K562 (cell line): ENCODE measurements at regions not wholly inside any gene's neighbourhood (a gene's known extent, or its start where the extent isn't known, plus 50 kb on each side); places are given as distances from the start of the nearest gene placed in this dataset.

Experiments used
- ATAC-seq: fragments of 200-7000 bp; cut with Tn5 transposase; 3 replicates; pipeline ENCODE4 v1.9.1; 2020; ENCODE audit warnings: moderate library complexity
- BruUV-seq: library from RNA; stranded (reverse); fragments of 400-500 nt; replicated peaks from 2 replicates; lab custom pipeline; 2021; lab: Mats Ljungman, UMichigan
- CTCF ChIA-PET: fragments of 300-600 bp; formaldehyde crosslinking; extraction: SDS; loops from one replicate; lab custom pipeline; 2021; ENCODE audit warnings: low intra/inter-chr PET ratio; lab: Yijun Ruan, JAX
- POLR2A ChIA-PET: fragments of 300-600, 350-650 bp; sonication (Branson Sonifier 250); formaldehyde crosslinking; extraction: SDS; loops from one replicate; lab custom pipeline; 2021; ENCODE audit warnings: antibody characterized with exemption, inconsistent platforms; lab: Yijun Ruan, JAX
- DNase-seq, 4 experiments: peaks; one replicate each; pipeline versions ENCODE4 v3.0.0 to v3.0.0-alpha.2; 2011 to 2018; ENCODE audit warnings: low spot score in 3 of 4, mixed read lengths in 3 of 4; ENCODE audit errors: extremely low read depth in 1 of 4
- FAIRE-seq: peaks from 2 replicates; lab custom pipeline; 2011; peaks lifted over from hg19 to GRCh38; lab: Jason Lieb, UNC
- H2AFZ ChIP-seq: 2 replicates; pipeline ENCODE4 v1.6.0; 2011; ENCODE audit warnings: low read depth, low read length, control low read depth, inconsistent platforms
- H3K27ac ChIP-seq: fragments of 200-600 bp; 3 replicates; pipeline ENCODE4 v1.8.0; 2011; ENCODE audit warnings: low read depth, mild to moderate bottlenecking, control low read depth, inconsistent platforms, low read length, moderate library complexity, mixed read lengths; ENCODE audit errors: extremely low read depth
- H3K27me3 ChIP-seq, 2 experiments: fragments of 300-600 bp in 1 of 2; 2 replicates in 1 of 2; 3 replicates in 1 of 2; pipeline versions ENCODE4 v1.6.0 to v1.8.0; 2011; ENCODE audit warnings: inconsistent platforms in 2 of 2, low read length in 2 of 2, mild to moderate bottlenecking in 1 of 2, mixed read lengths in 1 of 2, moderate library complexity in 1 of 2; ENCODE audit not compliant: control insufficient read depth in 2 of 2, insufficient read depth in 2 of 2
- H3K36me3 ChIP-seq: fragments of 300-600 bp; 3 replicates; pipeline ENCODE4 v1.8.0; 2011; ENCODE audit warnings: mild to moderate bottlenecking, low read length, inconsistent platforms; ENCODE audit not compliant: control insufficient read depth, insufficient read depth
- H3K4me1 ChIP-seq, 2 experiments: fragments of 200-600 bp in 1 of 2; replicated peaks in 1 of 2; 2 replicates in 1 of 2; 3 replicates in 1 of 2; pipeline versions ENCODE4 v1.5.1 to v1.8.0; 2011; ENCODE audit warnings: inconsistent platforms in 2 of 2, low read length in 2 of 2, mild to moderate bottlenecking in 1 of 2, mixed read lengths in 1 of 2, moderate library complexity in 1 of 2; ENCODE audit not compliant: control insufficient read depth in 2 of 2, insufficient read depth in 2 of 2
- H3K4me2 ChIP-seq: 2 replicates; pipeline ENCODE4 v1.6.1; 2011; ENCODE audit warnings: low read length, control low read depth, inconsistent platforms, mixed read lengths; ENCODE audit not compliant: insufficient read depth
- H3K4me3 ChIP-seq: fragments of 200-600 bp; sonication (generic), shearing (Covaris generic); 2 replicates; pipeline ENCODE4 v1.5.1; 2016; ENCODE audit warnings: control low read depth, inconsistent platforms
- H3K79me2 ChIP-seq: fragments of 200-600 bp; 3 replicates; pipeline ENCODE4 v1.8.0; 2011; ENCODE audit warnings: low read length, inconsistent platforms; ENCODE audit not compliant: control insufficient read depth, insufficient read depth
- H3K9ac ChIP-seq, 2 experiments: 2 replicates each; pipeline versions ENCODE4 v1.6.0 to v1.6.1; 2011; ENCODE audit warnings: low read depth in 2 of 2, low read length in 2 of 2, control low read depth in 1 of 2, inconsistent platforms in 1 of 2, mild to moderate bottlenecking in 1 of 2, mixed read lengths in 1 of 2; ENCODE audit not compliant: insufficient read depth in 1 of 2
- H3K9me1 ChIP-seq: one replicate; pipeline ENCODE4 v1.6.0; 2011; ENCODE audit warnings: inconsistent platforms, mild to moderate bottlenecking, low read length, moderate library complexity; ENCODE audit not compliant: control insufficient read depth, insufficient read depth
- H3K9me3 ChIP-seq: replicated peaks from 2 replicates; pipeline ENCODE4 v1.5.1; 2011; ENCODE audit warnings: low read depth, low read length, inconsistent platforms; ENCODE audit not compliant: control insufficient read depth, insufficient read depth
- H4K20me1 ChIP-seq: replicated peaks from 2 replicates; pipeline ENCODE4 v1.6.1; 2011; ENCODE audit warnings: low read length, inconsistent platforms, mixed read lengths; ENCODE audit not compliant: control insufficient read depth, insufficient read depth
- CBX1 ChIP-seq: sonication (generic); IDR thresholded peaks from 2 replicates; pipeline ENCODE4 v1.6.1; 2016; ENCODE audit warnings: antibody characterized with exemption, low read depth, mild to moderate bottlenecking
- CBX8 ChIP-seq: fragments of 200-600 bp; sonication (generic); IDR thresholded peaks from 2 replicates; pipeline ENCODE4 v1.6.1; 2012; ENCODE audit warnings: borderline replicate concordance, mixed run types, low read depth, mild to moderate bottlenecking, moderate library complexity, mixed read lengths, low read length, control low read depth, inconsistent platforms; ENCODE audit not compliant: poor library complexity, severe bottlenecking; ENCODE audit errors: extremely low read depth
- FOXP4 ChIP-seq: sonication (generic); formaldehyde crosslinking; IDR thresholded peaks from 2 replicates; pipeline ENCODE4 v1.8.0; 2022; ENCODE audit warnings: mild to moderate bottlenecking, missing genetic modification reagents, borderline replicate concordance
- GABPB1 ChIP-seq: sonication (generic); formaldehyde crosslinking; IDR thresholded peaks from 2 replicates; pipeline ENCODE4 v1.8.0; 2022; ENCODE audit warnings: mild to moderate bottlenecking, missing genetic modification reagents
- NCOA6 ChIP-seq: fragments of 450-650 bp; IDR thresholded peaks from 2 replicates; pipeline ENCODE4 v1.6.1; 2017; ENCODE audit warnings: mild to moderate bottlenecking
- NKRF ChIP-seq: fragments of 450-650 bp; IDR thresholded peaks from 2 replicates; pipeline ENCODE4 v1.6.1; 2016; ENCODE audit warnings: borderline replicate concordance
- PRMT5 ChIP-seq: sonication (generic); formaldehyde crosslinking; IDR thresholded peaks from 2 replicates; pipeline ENCODE4 v1.5.0; 2020; ENCODE audit warnings: missing genetic modification reagents
- RAD51 ChIP-seq: fragments of 450-650 bp; IDR thresholded peaks from 2 replicates; pipeline ENCODE4 v1.7.1; 2016; ENCODE audit warnings: low read depth, mild to moderate bottlenecking, borderline replicate concordance
- RBM14 ChIP-seq: fragments of 200-400 bp; formaldehyde crosslinking; IDR thresholded peaks from 2 replicates; pipeline ENCODE4 v1.6.1; 2018; ENCODE audit warnings: low read depth, mild to moderate bottlenecking, low read length, moderate library complexity, borderline replicate concordance; ENCODE audit not compliant: insufficient read depth
- TCF7L2 ChIP-seq: fragments of 150-350 bp; IDR thresholded peaks from 2 replicates; pipeline ENCODE4 v1.6.1; 2016; ENCODE audit warnings: low read depth, mild to moderate bottlenecking, low read length, moderate library complexity
- USF1 ChIP-seq: sonication (generic); formaldehyde crosslinking; IDR thresholded peaks from 2 replicates; pipeline ENCODE4 v1.9.0; 2022; ENCODE audit warnings: mild to moderate bottlenecking, missing genetic modification reagents
- ZHX1 ChIP-seq: fragments of 150-350 bp; conservative IDR thresholded peaks from 2 replicates; pipeline ENCODE4 v1.6.1; 2014; ENCODE audit warnings: low read length
- ZNF224 ChIP-seq: sonication (generic); formaldehyde crosslinking; IDR thresholded peaks from 2 replicates; pipeline ENCODE4 v1.8.0; 2022; ENCODE audit warnings: mild to moderate bottlenecking, missing genetic modification reagents
- ZNF436 ChIP-seq: fragments of 250-450, 450-650 bp; sonication (Bioruptor Pico); formaldehyde crosslinking; IDR thresholded peaks from 2 replicates; pipeline ENCODE4 v1.7.0; 2020; ENCODE audit warnings: mild to moderate bottlenecking
- WGBS: fragments of 100-300 bp; shearing (Covaris generic); methylation state at CpG from one replicate; pipeline ENCODE4 v1.1.6; 2016; ENCODE audit warnings: low coverage, mixed read lengths; ENCODE audit not compliant: insufficient coverage; ENCODE audit errors: missing lambda C conversion rate; 5-methylcytosine and 5-hydroxymethylcytosine counted together
- in situ Hi-C: fragments of 300-500 bp; cut with MboI; formaldehyde crosslinking; loops from 4 replicates; pipeline ENCODE4 v1.15.0; 2018; ENCODE audit warnings: inconsistent platforms, mixed read lengths
- intact Hi-C: fragments of 100-400 bp; cut with micrococcal nuclease; formaldehyde crosslinking; loops from 2 replicates; pipeline ENCODE4 v1.14.2; 2022

GRCh38 chr18:40222776-40223175, 1732.3 kb upstream of the PIK3C3 start (continued):
- TF ChIP-seq FOXP4 (CRISPR knock-in tag): no peak
- no peak for TF ChIP-seq TCF7L2

GRCh38 chr18:40216856-40217255, 1738.2 kb upstream of the PIK3C3 start:
- no peak for DNase-seq
- no peaks in the 10 kb centered on the region for H3K9me3 ChIP-seq
- no peak overlapping the region for H3K4me2 ChIP-seq
- no peaks in the 10 kb centered on the region for H3K27me3 ChIP-seq
- ChIA-PET CTCF (no interaction called here), POLR2A (no interaction called here)
- no TSS peak for BruUV-seq
- intact Hi-C loops (no loop called here), in situ Hi-C loops (no loop called here)
- H3K27ac ChIP-seq: no peak overlapping the region
- H3K79me2 ChIP-seq: no peaks in the 10 kb centered on the region
- H2AFZ ChIP-seq: no peak overlapping the region
- FAIRE-seq: no peak
- WGBS: 0% methylated on average over 1 of the region's 1 CpG
- no peaks in the 10 kb centered on the region for H4K20me1 ChIP-seq
- no peak overlapping the region for H3K9ac ChIP-seq
- H3K4me3 ChIP-seq: no peak overlapping the region
- no peaks in the 10 kb centered on the region for H3K4me1 ChIP-seq
- H3K36me3 ChIP-seq: no peaks in the 10 kb centered on the region
- ATAC-seq: no peak
- H3K9me1 ChIP-seq: no peaks in the 10 kb centered on the region
- TF ChIP-seq PRMT5 (CRISPR knock-in tag) (no peak), GABPB1 (CRISPR knock-in tag) (no peak), CBX1 (no peak), CBX8 (no peak), NKRF (no peak), ZNF224 (CRISPR knock-in tag) (no peak), USF1 (CRISPR knock-in tag) (no peak), ZNF436 (CRISPR knock-in tag) (no peak), RBM14 (no peak), ZHX1 (no peak), RAD51 (no peak), NCOA6 (no peak)
